ENCODE measurements at regions not wholly inside any gene's neighbourhood (a gene's known extent, or its start where the extent isn't known, plus 50 kb on each side); places are given as distances from the start of the nearest gene placed in this dataset.

DNA sequence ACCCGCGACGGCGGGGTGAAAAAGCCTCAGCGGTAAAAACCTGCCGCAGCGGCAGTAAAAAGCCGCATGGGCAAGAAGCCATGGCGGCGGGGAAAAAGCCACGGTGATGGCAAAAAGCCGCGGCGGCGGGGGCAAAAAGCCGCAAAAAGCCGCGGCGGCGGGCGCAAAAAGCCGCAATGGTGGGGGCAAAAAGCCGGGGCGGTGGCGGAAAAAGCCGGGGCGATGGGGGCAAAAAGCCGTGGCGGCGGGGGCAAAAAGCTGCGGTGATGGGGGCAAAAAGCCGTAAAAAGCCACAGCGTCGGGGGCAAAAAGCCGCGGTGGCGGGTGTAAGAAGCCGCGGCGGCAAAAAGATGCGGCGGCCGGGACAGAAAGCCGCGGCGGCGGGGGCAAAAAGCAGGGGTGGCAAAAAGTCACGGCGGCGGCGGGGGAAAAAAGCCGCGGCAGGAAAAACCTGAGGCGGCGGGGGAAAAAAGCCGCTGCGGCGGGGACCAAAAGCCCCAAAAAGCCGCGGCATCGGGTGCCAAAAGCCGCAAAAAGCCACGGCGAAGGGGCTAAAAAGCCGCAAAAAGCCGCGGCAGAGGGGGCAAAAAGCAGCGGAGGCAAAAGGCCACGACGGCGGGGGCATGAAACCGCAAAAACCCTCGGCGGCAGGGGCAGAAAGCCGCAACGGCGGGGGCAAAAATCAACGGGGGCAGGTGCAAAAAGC, 488.5 kb downstream of the ZNF33B start:
- no peak overlapping the region for H3K4me3 ChIP-seq
- no peaks in the 10 kb centered on the region for H3K9me1 ChIP-seq (ENCODE audit: control insufficient read depth, insufficient read depth, low read length)
- no peaks in the 10 kb centered on the region for H3K27me3 ChIP-seq (ENCODE audit: control insufficient read depth in 2 of 2, insufficient read depth in 2 of 2, low read length in 2 of 2)
- ChIA-PET POLR2A (no interaction called here), CTCF (ENCODE audit: low intra/inter-chr PET ratio) (no interaction called here)
- H3K27ac ChIP-seq (ENCODE audit: extremely low read depth, low read depth, low read length), result no peak overlapping the region
- no TSS peak for BruUV-seq (replicated peaks)
- H3K9ac ChIP-seq (ENCODE audit: insufficient read depth in 1 of 2, low read depth in 2 of 2, low read length in 2 of 2), result no peak overlapping the region
- DNase-seq (ENCODE audit: extremely low read depth in 1 of 4, low spot score in 3 of 4) (peak in 1 of 4 experiments; percentile 2), ATAC-seq (no peak), FAIRE-seq (no peak)
- 60% methylated on average over 55 of the region's 78 CpGs for WGBS (ENCODE audit: insufficient coverage, low coverage, missing lambda C conversion rate)
- H4K20me1 ChIP-seq (replicated peaks; ENCODE audit: control insufficient read depth, insufficient read depth, low read length), result no peaks in the 10 kb centered on the region
- in situ Hi-C loops (cut with MboI) (no loop called here), intact Hi-C loops (cut with micrococcal nuclease) (no loop called here)
- H2AFZ ChIP-seq (ENCODE audit: low read depth, low read length), result no peak overlapping the region
- H3K9me3 ChIP-seq (replicated peaks; ENCODE audit: control insufficient read depth, insufficient read depth, low read depth, low read length), result no peaks in the 10 kb centered on the region; the same call in 1 of the 2 replicates
- no peaks in the 10 kb centered on the region for H3K36me3 ChIP-seq (ENCODE audit: control insufficient read depth, insufficient read depth, low read length)
- no peaks in the 10 kb centered on the region for H3K79me2 ChIP-seq (ENCODE audit: control insufficient read depth, insufficient read depth, low read length)
- no peak overlapping the region for H3K4me2 ChIP-seq (ENCODE audit: insufficient read depth, low read length)
- no peaks in the 10 kb centered on the region for H3K4me1 ChIP-seq (replicated peaks in 1 of 2; ENCODE audit: control insufficient read depth in 2 of 2, insufficient read depth in 2 of 2, low read length in 2 of 2)
- TF ChIP-seq, protein P1, sequence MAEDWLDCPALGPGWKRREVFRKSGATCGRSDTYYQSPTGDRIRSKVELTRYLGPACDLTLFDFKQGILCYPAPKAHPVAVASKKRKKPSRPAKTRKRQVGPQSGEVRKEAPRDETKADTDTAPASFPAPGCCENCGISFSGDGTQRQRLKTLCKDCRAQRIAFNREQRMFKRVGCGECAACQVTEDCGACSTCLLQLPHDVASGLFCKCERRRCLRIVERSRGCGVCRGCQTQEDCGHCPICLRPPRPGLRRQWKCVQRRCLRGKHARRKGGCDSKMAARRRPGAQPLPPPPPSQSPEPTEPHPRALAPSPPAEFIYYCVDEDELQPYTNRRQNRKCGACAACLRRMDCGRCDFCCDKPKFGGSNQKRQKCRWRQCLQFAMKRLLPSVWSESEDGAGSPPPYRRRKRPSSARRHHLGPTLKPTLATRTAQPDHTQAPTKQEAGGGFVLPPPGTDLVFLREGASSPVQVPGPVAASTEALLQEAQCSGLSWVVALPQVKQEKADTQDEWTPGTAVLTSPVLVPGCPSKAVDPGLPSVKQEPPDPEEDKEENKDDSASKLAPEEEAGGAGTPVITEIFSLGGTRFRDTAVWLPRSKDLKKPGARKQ (CRISPR knock-in tag; IDR thresholded peaks at IDR 0.05), result no peak
- no peak for TF ChIP-seq ARID2 (IDR thresholded peaks at IDR 0.05)
- no peak for TF ChIP-seq PTTG1 (tag; IDR thresholded peaks at IDR 0.05; ENCODE audit: low read depth)
- no peak for TF ChIP-seq MCM5 (IDR thresholded peaks at IDR 0.05; ENCODE audit: low read depth)
- TF ChIP-seq STAT5B (CRISPR knock-in tag; IDR thresholded peaks at IDR 0.05), result no peak
- no peak for TF ChIP-seq HNRNPLL (IDR thresholded peaks at IDR 0.05; ENCODE audit: low read depth, low read length, poor library complexity, severe bottlenecking)
- no peak for TF ChIP-seq TCFL5 (CRISPR knock-in tag; conservative IDR thresholded peaks at IDR 0.05)
- TF ChIP-seq, protein P2, sequence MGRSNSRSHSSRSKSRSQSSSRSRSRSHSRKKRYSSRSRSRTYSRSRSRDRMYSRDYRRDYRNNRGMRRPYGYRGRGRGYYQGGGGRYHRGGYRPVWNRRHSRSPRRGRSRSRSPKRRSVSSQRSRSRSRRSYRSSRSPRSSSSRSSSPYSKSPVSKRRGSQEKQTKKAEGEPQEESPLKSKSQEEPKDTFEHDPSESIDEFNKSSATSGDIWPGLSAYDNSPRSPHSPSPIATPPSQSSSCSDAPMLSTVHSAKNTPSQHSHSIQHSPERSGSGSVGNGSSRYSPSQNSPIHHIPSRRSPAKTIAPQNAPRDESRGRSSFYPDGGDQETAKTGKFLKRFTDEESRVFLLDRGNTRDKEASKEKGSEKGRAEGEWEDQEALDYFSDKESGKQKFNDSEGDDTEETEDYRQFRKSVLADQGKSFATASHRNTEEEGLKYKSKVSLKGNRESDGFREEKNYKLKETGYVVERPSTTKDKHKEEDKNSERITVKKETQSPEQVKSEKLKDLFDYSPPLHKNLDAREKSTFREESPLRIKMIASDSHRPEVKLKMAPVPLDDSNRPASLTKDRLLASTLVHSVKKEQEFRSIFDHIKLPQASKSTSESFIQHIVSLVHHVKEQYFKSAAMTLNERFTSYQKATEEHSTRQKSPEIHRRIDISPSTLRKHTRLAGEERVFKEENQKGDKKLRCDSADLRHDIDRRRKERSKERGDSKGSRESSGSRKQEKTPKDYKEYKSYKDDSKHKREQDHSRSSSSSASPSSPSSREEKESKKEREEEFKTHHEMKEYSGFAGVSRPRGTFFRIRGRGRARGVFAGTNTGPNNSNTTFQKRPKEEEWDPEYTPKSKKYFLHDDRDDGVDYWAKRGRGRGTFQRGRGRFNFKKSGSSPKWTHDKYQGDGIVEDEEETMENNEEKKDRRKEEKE (IDR thresholded peaks at IDR 0.05; ENCODE audit: borderline replicate concordance in 1 of 2, control insufficient read depth in 1 of 2, low read depth in 2 of 2, low read length in 1 of 2), result no peak
- no peak for TF ChIP-seq CHCHD3 (CRISPR knock-in tag; IDR thresholded peaks at IDR 0.05)
- TF ChIP-seq ZNF778 (CRISPR knock-in tag; IDR thresholded peaks at IDR 0.05), result no peak
- no peak for TF ChIP-seq TEAD2 (tag; IDR thresholded peaks at IDR 0.05)
- TF ChIP-seq, protein P3, sequence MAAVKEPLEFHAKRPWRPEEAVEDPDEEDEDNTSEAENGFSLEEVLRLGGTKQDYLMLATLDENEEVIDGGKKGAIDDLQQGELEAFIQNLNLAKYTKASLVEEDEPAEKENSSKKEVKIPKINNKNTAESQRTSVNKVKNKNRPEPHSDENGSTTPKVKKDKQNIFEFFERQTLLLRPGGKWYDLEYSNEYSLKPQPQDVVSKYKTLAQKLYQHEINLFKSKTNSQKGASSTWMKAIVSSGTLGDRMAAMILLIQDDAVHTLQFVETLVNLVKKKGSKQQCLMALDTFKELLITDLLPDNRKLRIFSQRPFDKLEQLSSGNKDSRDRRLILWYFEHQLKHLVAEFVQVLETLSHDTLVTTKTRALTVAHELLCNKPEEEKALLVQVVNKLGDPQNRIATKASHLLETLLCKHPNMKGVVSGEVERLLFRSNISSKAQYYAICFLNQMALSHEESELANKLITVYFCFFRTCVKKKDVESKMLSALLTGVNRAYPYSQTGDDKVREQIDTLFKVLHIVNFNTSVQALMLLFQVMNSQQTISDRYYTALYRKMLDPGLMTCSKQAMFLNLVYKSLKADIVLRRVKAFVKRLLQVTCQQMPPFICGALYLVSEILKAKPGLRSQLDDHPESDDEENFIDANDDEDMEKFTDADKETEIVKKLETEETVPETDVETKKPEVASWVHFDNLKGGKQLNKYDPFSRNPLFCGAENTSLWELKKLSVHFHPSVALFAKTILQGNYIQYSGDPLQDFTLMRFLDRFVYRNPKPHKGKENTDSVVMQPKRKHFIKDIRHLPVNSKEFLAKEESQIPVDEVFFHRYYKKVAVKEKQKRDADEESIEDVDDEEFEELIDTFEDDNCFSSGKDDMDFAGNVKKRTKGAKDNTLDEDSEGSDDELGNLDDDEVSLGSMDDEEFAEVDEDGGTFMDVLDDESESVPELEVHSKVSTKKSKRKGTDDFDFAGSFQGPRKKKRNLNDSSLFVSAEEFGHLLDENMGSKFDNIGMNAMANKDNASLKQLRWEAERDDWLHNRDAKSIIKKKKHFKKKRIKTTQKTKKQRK (IDR thresholded peaks at IDR 0.05; ENCODE audit: borderline replicate concordance, low read depth, low read length), result no peak
- TF ChIP-seq SMAD4 (CRISPR knock-in tag; conservative IDR thresholded peaks at IDR 0.05), result no peak
- TF ChIP-seq TCF7 (IDR thresholded peaks at IDR 0.05; ENCODE audit: borderline replicate concordance), result no peak

Measured in K562 (cell line).